GM20000 (cell line): ENCODE measurements at regions not wholly inside any gene's neighbourhood (a gene's known extent, or its start where the extent isn't known, plus 50 kb on each side); places are given as distances from the start of the nearest gene placed in this dataset.

ENCODE experiments used
- DNase-seq: peaks from one replicate; pipeline ENCODE4 v3.0.0; 2012; ENCODE audit warnings: low spot score
- CTCF ChIP-seq: IDR thresholded peaks from 2 replicates; pipeline ENCODE4 v1.5.1; 2012; ENCODE audit warnings: mild to moderate bottlenecking, control low read depth; ENCODE audit errors: extremely low read depth, missing control alignments

DNA sequence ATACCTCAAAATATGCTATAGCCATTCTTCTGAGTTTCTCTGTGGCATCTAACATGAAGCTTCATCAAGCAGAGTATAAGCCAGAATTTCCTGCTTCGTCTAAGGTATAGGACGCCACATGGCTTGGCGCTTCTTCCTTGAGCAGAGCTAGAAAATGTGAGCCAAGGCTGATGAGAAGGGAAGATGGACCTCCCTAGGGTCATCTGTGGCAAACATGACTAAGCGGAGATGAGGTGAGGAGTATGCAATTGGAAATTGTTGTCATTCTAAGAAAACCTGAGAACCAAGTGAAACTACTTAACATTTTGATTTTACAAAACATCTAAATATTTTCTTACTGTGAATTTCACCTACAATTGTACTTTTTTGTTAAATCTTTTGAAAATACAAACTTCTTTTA, 466.5 kb downstream of the PSAT1 start:
- TF ChIP-seq CTCF = no peak

GRCh38 chr9:78765861-78766260, 468.9 kb downstream of the PSAT1 start:
- no peak for DNase-seq
- no peak for TF ChIP-seq CTCF

More for the DNA sequence above, 466.5 kb downstream of the PSAT1 start:
- DNase-seq = no peak

DNA sequence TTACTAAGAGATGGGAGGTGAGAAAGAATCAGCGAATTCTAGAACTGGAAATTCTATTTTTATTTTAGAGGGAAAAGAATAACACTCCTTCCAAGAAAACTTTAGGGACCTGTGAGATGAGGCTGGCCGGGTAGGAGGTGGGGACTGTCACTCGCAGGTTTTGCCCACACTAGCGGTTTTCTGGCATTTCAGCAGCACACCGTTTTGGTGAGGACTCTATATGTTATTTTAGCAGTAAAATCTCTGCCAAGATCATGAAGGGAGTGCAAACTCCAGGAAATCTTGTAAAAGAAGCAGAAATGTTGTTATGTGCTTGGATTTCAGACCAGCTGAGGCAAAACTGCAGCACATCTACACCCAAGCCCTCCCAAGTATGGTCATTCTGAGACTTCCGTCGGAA, 470.6 kb downstream of the PSAT1 start:
- no peak for TF ChIP-seq CTCF
- no peak for DNase-seq

GRCh38 chr9:78769690-78770089, 472.8 kb downstream of the PSAT1 start:
- no peak for DNase-seq
- no peak for TF ChIP-seq CTCF

DNA sequence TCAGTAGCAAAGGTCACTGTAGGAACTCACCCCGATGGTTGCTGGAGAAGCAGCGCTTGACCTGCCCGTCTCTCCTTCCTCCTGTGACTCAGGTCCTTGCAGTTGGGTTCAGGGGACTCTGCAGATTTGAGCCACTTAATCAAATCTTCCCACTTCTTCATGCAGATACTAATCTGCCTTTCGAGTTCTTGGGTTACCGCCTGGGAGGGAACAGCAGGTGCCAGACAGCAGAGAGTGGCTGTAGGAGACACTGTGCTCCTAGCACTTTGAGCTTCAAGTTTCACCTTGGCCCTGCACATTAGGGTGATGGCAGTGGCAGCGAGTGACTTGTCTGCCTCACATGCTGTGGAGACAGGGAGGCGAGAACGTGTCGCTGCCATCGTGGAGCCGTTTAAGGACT, 478.3 kb downstream of the PSAT1 start:
- no peak for TF ChIP-seq CTCF
- no peak for DNase-seq

DNA sequence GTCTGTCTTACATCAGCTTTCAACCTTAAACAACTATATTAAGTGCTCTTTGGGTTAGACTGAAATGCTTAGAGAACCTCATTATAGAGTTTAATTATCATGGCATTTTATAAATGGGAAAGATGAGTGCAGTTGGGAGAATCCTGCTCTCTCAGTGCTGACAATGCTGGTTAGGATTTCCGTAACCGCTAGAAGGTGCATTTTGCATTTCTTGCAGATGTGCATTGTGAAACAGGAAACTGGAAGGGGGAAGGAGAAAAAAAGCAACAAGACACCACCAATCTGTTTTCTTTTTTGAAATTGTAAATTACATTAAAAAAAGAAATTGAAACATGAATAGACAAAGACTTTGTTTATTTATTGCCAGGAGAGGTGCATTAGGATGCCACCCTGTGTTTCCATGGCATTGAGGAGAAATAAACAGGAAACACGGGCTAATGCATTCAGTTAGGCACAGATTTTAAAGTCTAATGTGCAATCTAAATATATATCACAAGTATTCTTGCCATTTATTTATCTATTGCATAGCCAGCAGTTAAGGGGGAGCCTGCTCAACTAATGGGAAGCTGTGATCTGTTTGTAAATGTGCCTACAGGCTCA, 478.9 kb downstream of the PSAT1 start:
- no peak for TF ChIP-seq CTCF
- no peak for DNase-seq

- no peak for TF ChIP-seq CTCF
- DNase-seq = no peak
These were observed 480.8 kb downstream of the PSAT1 start for GRCh38 chr9:78777747-78778146.
